NCI-H345 treated with DMSO at 0.1 percent for 48 hours (cell line): ENCODE measurements at regions not wholly inside any gene's neighbourhood (a gene's known extent, or its start where the extent isn't known, plus 50 kb on each side); places are given as distances from the start of the nearest gene placed in this dataset.
"Not testable (repeated sequence)": the region's sequence is repeated elsewhere in the genome, so short reads cannot be mapped to it uniquely, and the experiment has no call there.

Experiments used
- DNase-seq: peaks from one replicate; lab custom pipeline; 2025; ENCODE audit not compliant: unreplicated experiment; lab: John Stamatoyannopoulos, UW

DNA sequence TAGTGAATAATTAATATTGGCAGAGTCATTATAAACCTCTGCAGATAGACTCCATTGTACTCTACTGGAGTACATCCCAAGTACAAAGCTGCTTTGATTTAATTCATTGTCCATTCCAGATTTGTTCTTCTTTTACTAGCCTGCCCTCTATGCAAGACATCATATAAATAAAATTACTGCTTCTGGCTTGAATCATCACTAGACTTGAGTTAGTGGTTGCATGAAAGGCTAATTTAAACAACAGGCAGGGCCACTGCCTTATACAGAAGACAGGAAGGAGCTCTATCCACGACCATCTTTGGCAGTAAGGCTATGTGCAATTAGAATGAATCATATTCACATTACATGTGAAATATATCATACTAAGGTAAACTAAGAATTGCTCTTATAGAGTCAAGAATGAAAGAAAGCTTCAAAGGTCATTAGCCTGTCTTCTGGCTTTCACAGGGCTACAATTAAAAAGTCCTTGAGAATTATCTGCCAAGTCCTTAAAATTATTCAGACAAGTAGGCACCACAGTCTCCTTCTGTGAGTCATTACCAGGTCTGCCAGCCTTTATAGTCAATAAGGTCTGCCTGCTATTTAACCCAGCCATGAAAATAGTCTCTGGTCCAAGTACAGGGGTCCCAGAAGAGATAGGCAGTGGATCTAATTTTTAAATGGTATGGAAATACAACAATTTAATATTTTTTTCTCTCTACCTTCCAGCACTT, 631.8 kb downstream of the TMTC2 start:
- DNase-seq: no peak

GRCh38 chr12:83317595-83317994, 630.9 kb downstream of the TMTC2 start:
- DNase-seq: no peak

- DNase-seq: no peak
Measured at GRCh38 chr12:83313827-83314226, 627.1 kb downstream of the TMTC2 start.

DNA sequence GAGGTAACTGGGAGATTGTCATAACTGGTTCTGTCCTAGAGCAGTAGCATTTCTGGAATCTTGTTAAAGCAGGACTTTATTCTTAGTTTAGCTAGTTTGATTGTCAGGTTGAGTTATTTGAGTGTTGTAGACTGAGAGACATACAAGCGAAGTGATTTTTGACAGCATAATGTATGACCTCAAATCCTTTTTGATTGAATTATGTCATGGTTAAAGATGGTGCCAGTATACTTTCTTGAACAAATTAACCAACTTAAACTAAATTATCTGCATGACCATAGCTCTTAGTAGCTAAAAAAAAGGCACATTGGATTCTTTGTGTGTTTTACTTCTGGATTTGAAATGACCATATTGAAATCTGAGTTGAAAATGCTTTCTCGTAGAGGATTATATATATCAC, 626.6 kb downstream of the TMTC2 start:
- DNase-seq: no peak

GRCh38 chr12:83276904-83277303, 590.2 kb downstream of the TMTC2 start:
- DNase-seq: no peak

DNA sequence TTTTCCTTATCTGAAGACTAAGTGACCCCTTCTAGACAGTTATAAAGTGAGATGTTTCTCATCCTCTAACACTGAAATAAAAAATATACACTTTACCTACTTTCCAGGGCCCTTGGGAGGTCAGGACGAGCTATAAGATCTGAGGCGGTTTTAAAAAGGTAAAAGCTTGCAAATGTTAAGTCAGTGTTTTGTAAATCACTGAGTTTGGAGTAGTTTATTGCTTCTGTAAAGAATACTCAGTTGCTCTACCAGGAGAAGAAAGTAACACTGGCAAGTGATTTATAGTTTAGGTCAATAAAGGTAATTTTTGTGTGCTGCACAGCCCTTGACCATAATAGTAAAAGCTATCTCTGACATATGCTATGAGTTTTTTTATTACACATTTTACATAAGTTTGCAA, 584.5 kb downstream of the TMTC2 start:
- no peak for DNase-seq

GRCh38 chr12:83265808-83266207, 579.1 kb downstream of the TMTC2 start:
- DNase-seq: no peak

- DNase-seq: no peak
Measured at GRCh38 chr12:83261998-83262397, 575.3 kb downstream of the TMTC2 start.

- not testable (repeated sequence) for DNase-seq
Measured at GRCh38 chr12:83260126-83260525, 573.4 kb downstream of the TMTC2 start.

- no peak for DNase-seq
Measured at GRCh38 chr12:83257726-83258125, 571.0 kb downstream of the TMTC2 start.

GRCh38 chr12:83256562-83256961, 569.9 kb downstream of the TMTC2 start:
- no peak for DNase-seq

- no peak for DNase-seq
Measured at GRCh38 chr12:83250866-83251265, 564.2 kb downstream of the TMTC2 start.

GRCh38 chr12:83245156-83245555, 558.5 kb downstream of the TMTC2 start:
- DNase-seq: no peak

DNA sequence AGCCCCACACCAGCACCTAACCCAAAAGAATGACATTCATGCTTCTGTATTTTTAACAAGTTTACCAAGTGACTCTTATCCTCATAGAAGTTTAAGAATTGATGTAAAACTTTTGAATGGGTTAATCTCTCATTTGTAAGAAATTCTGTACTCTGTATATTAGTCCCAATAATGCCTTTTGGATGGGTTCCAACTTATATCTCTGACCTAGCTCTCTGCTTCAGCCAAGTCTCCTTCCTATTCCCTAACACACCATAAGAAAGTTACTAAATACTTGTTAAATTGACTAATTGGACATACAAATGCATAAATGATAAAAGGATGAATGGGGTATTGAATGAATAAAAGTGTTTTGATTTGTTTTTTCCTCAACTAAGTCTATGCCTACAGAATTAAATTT, 557.3 kb downstream of the TMTC2 start:
- DNase-seq: no peak

GRCh38 chr12:83233987-83234386, 547.3 kb downstream of the TMTC2 start:
- DNase-seq: not testable (repeated sequence)

DNA sequence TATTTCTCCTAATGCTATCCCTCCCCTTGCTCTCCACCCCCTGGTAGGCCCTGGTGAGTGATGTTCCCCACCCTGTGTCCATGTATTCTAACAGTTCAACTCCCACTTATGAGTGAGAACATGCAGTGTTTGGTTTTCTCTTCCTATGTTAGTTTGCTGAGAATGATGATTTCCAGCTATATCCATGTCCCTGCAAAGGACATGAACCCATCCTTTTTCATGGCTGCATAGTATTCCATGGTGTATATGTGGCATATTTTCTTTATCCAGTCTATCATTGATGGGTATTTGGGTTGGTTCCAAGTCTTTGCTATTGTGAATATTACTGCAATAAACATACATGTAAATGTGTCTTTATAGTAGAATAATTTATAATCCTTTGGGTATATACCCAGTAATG, 540.3 kb downstream of the TMTC2 start:
- not testable (repeated sequence) for DNase-seq

GRCh38 chr12:83225806-83226205, 539.1 kb downstream of the TMTC2 start:
- no peak for DNase-seq

GRCh38 chr12:83224012-83224411, 537.3 kb downstream of the TMTC2 start:
- DNase-seq: no peak

DNA sequence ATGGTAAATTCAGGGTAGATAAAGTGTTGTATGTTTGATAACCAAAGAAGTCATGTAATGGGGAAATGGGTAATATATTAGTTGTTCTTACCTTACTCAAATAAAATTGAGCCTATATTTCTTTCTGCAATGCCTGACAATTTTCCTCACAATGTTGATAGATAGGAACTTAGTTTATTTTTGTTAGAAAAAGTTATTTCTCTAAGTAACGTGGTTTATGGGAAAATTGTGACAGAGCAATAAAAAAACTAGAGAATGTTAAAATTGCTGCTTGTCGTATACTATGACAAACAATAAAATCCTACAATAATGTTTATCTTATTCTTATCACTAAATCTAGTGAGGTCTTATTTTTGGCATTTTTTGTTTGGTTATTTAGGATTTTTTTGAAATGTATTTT, 534.1 kb downstream of the TMTC2 start:
- no peak for DNase-seq

- no peak for DNase-seq
Measured at GRCh38 chr12:83216230-83216629, 529.5 kb downstream of the TMTC2 start.

- DNase-seq: no peak
Measured at GRCh38 chr12:83214185-83214584, 527.5 kb downstream of the TMTC2 start.

DNA sequence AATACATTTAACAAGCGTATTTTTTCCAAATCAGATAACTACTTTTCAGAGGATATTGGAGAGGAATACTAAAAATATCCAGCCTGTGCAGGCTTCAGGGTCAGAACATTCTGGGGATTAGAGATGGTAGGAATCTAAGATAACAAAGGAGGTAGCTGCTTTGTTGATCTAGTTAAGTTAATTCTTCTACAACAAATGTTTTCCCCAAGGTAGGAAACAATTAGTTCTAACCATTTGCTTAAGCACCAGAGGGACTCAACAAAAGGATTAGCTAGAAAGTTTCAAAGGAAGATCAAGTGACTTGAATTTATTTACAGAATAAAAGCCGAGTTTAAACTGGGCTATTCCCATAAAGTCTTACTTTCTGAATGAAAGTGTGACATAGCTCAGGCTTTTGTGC, 524.2 kb downstream of the TMTC2 start:
- DNase-seq: no peak

DNA sequence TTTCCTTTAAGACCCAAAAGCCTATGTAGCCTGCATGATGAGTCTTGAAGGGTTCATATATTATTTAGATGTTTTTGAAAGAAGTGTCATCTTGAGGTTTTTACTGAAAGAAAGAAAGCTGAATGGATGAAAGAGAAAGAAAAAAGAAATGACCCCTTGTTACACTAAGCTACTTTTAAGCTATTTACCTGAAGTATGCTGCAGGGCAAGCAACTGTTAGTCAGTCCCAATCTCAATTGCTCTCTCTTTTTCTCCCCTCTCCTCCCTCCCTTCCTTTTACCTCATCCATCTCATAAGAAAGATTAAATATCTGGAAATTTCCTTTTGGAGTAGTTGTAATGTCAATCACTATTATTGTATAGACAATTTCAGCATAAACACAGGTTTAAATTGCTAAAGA, 512.4 kb downstream of the TMTC2 start:
- no peak for DNase-seq
